Left renal cortex interstitium (tissue), 4 donors: ENCODE measurements at regions not wholly inside any gene's neighbourhood (a gene's known extent, or its start where the extent isn't known, plus 50 kb on each side); places are given as distances from the start of the nearest gene placed in this dataset.

Experiments
- DNase-seq, 4 donors: peaks; one replicate each; pipeline ENCODE4 v3.0.0-alpha.2; 2013; ENCODE audit warnings: low read depth in 4 of 4, low spot score in 2 of 4, missing footprints in 1 of 4

DNA sequence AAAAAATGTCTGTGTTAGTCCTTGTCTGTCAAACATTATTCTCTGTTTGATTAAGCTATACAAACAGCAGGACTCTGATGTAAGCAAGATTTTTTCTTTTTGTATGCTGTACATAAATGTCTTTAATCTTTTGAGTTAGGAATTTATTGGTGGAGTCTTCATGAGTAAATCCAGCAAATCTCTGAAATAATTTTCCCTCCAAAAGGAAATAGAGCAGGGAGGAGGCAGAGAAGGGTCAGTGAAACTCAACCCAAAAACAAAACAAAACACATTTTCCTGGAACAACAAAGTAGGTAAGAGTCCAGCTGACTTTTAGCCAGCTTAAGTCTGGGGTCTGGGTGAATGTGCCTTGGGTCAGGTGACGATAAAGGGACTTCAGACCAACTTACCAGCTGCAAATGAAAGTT lies 113.7 kb downstream of the FOXA2 start:
- no peak for DNase-seq

DNA sequence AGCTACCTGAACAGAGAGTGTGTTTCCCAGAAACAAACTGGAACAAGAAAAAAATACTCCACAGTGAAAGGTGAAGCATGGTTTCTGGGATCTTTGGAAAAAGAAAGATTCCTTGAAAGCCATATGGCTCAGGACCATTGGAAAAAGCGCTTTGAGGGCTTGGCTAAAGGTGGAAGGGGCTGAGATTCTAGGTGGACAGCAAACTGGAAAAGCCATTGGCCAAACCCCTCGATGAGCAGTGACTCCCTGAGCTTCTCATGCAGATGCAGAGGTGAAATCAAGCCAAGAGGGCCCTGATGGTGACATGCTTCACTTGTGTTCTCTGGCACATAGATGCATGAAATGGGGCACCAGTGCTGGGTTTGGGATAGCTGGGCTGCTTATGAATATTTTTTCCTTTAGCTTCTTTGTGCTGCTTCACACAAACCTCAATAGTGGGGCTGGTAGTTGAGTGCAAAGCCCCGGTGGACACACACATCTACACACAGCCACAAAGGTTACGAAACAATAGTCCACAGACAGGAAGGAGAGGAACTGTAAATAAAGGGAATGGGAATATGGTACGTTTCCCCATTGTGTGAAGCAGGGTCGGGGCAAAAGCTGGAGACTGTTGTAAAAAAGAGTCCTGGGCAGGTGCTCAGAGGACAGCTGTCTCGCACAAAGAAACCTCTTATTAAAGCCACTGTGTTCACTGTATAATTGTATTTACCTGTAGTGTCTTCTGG lies 117.8 kb downstream of the FOXA2 start:
- DNase-seq: no peak

GRCh38 chr20:22465622-22466446 lies 118.5 kb downstream of the FOXA2 start:
- DNase-seq: no peak

DNA sequence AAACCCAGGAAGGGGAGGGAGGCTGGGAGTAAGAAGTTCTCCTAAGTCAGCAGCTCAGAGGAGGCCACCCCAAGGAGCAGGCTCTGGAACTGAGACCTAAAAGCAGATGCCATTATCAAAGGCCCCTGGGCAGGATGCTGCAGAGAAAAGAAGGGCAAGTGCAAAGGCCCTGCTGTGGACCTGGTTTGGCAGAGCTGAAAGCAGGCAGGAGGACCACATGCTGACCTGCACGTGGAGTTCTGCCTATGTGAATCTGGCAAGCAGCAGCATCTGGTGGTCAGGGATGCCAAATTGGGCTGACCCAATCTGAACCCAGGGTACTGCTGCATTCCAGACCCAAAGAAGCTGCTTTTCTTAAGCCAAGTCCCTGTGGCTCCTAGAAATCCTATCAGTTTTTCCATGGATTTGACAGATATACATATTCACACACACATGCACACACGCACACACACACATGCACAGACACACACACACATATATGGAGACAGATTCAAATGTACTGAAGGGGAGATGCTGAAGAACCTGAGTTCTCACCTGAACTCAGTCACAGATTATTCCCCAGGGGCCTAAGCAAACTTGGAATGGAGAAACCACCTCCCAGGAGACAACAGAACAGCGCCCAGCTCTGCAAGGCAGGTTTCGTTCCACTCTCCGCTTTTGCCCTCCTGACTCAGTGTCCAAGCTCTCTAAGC lies 119.9 kb downstream of the FOXA2 start:
- DNase-seq: no peak

DNA sequence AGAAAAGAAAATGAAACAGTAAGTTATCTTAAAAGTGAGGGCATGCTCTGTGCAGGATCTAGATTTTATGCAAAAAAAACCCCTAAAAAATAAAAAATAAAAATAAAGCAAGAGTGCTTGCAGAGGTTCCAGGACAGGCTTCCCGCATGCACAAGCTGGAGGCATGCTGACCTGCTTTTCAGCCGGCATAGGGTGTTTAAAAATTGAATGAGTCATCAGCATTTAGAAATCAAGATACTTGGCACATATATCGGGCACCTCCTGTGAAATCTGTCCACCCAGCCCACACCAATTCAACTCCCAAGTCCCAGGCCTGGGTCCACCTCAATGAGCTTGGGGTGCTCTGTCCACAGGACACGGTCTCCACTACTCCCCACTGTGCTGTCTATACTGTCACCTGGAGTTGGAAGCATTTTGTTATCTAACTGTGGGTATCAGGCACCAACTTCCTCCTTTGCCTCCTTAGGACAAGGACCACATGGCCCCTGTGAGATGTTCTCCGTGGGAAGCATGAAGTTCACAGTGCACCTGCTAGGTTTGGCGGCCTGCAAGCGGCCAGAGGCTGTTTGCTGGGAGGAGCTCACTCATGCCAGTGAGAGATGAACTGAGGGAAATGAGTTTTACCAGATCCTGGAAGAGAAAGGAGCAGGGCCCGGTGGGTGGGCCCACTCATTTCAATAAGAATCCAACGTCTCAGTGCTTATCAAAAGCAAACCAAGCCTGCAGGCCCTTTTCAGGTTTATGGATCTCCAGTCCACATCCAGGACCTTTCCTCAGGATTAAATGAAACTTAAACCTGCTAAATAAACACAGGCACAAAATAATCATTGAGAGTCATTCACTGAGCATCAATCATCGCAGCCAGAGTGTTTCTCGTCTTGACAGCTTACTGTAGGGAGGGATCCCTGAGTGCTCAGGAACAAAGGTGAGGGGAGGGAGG lies 121.1 kb downstream of the FOXA2 start:
- DNase-seq: no peak

GRCh38 chr20:22460803-22461202 lies 123.6 kb downstream of the FOXA2 start:
- no peak for DNase-seq

DNA sequence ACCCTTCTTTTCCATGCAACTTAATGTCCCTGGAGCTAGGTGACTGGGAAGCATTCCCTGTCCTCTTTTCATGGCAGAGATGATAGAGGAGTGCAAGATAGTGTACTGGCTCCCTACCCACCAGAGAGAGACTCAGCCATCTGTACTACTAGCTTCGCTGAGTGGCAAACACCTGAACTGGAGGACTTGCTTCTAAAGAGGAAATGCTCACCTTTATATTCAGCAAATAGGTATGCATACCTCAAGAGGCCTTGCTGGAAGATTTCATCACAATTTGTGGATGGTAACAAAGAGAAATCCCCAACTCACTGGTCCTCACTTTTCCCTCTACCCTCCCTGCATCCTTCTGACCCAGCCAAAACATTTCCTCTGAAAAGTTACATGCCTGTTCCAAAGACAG lies 124.1 kb downstream of the FOXA2 start:
- no peak for DNase-seq

DNA sequence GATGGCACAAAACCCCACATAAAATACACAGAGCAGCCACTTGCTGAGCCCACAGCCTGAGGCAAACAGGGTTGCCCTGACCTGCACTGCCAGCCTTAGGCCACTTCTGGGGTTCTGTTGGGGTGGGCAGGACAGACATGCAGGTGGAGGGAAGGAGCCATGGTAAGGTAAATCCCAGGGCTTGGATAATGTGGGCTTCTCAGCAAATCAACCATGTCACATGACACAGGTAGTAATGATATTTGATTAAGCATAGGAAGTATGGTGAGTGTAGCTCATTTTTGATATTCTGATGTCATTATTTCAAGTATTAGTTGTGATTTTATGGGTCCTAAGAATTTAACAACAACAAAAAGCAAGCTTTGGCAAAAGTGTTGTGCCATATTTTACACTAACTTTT lies 124.6 kb downstream of the FOXA2 start:
- DNase-seq: no peak

GRCh38 chr20:22456109-22456508 lies 128.3 kb downstream of the FOXA2 start:
- no peak for DNase-seq

DNA sequence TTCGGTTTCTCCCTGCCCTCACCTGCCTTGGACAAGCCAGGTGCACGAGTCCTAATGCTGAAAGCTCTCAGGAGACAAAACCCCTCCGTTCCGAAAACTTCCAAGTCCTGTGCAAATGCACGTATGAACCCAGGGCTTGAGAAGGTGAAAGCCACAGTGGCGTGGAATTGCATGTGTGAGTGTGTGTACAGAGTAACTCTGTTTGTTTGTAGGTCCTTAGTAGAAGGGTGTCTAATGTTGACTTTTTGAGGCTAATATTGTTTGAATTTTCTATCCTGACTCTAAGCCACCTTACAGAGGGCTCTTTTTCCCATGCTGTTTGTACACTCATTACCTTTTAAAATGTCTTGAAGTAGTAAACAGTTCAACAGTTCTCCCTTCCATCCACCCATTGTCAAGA lies 129.1 kb downstream of the FOXA2 start:
- DNase-seq: no peak

GRCh38 chr20:22453244-22454080 lies 130.9 kb downstream of the FOXA2 start:
- no peak for DNase-seq

- no peak for DNase-seq
These were observed 131.8 kb downstream of the FOXA2 start for GRCh38 chr20:22452442-22453011.

- DNase-seq: no peak
These were observed 133.8 kb downstream of the FOXA2 start for GRCh38 chr20:22450537-22450936.

DNA sequence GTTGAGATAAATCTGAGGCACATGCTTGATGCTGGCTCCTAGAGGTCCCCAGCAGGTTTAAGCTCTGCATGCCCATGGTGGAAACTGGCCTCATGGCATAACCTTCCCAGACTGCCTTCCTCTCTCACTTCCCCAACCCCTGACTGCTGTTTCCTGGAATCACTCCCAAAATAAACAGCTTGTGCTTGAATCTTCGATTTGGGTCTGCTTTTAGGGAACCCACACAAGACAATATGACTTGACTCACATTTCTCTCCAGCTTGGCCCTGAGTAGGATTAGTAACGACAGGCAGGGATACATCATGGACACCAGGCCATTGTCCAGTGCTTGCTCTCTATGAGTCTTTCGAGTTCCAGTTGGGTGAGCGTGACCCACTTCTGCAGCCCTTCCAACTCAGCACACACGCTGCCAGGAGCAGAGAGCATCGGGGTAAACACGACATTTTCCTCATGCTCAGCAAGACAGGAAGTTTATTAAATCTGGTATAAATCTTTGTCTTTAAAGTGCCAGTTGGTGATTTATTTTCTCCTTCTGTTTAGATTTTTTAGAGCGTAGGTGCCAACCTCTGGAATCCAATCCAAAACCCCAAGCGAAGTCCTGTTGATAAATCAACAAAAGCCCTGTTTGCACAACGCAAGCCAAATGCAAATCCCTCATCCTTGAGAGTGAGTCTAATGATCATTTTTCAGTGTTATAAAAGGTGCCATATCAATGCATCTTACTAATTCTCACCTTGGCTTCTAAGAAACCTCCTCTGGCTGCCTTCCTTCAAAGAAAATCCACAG lies 135.0 kb downstream of the FOXA2 start:
- DNase-seq: no peak

GRCh38 chr20:22447447-22447778 lies 137.0 kb downstream of the FOXA2 start:
- no peak for DNase-seq

- DNase-seq: no peak
These were observed 137.5 kb downstream of the FOXA2 start for GRCh38 chr20:22446613-22447446.

GRCh38 chr20:22442318-22442717 lies 142.1 kb downstream of the FOXA2 start:
- DNase-seq: no peak

GRCh38 chr20:22438926-22439325 lies 145.4 kb downstream of the FOXA2 start:
- no peak for DNase-seq
